HG03354 (cell line): ENCODE measurements at regions not wholly inside any gene's neighbourhood (a gene's known extent, or its start where the extent isn't known, plus 50 kb on each side); places are given as distances from the start of the nearest gene placed in this dataset.

Source experiments
- ATAC-seq: cut with Tn5 transposase; IDR thresholded peaks from one replicate; pipeline ENCODE4 v1.9.1; 2021; ENCODE audit warnings: mild to moderate bottlenecking; ENCODE audit not compliant: unreplicated experiment, poor library complexity, severe bottlenecking

GRCh38 chr5:123809594-123810221 is 297.7 kb downstream of the CSNK1G3 start:
- no peak for ATAC-seq

GRCh38 chr5:123808461-123809380 is 296.7 kb downstream of the CSNK1G3 start:
- no peak for ATAC-seq

GRCh38 chr5:123807177-123807945 is 295.4 kb downstream of the CSNK1G3 start:
- ATAC-seq, result no peak

- no peak for ATAC-seq
These were observed 294.7 kb downstream of the CSNK1G3 start for GRCh38 chr5:123806644-123807043.

- ATAC-seq, result no peak
These were observed 293.3 kb downstream of the CSNK1G3 start for GRCh38 chr5:123805300-123805699.

- ATAC-seq, result no peak
These were observed 291.4 kb downstream of the CSNK1G3 start for GRCh38 chr5:123803359-123803758.

GRCh38 chr5:123802298-123802951 is 290.4 kb downstream of the CSNK1G3 start:
- no peak for ATAC-seq

GRCh38 chr5:123800640-123801039 is 288.7 kb downstream of the CSNK1G3 start:
- ATAC-seq, result no peak

GRCh38 chr5:123795688-123796087 is 283.7 kb downstream of the CSNK1G3 start:
- ATAC-seq, result no peak

GRCh38 chr5:123790226-123790625 is 278.2 kb downstream of the CSNK1G3 start:
- ATAC-seq, result no peak

GRCh38 chr5:123787635-123788034 is 275.7 kb downstream of the CSNK1G3 start:
- ATAC-seq, result no peak

GRCh38 chr5:123787136-123787535 is 275.2 kb downstream of the CSNK1G3 start:
- no peak for ATAC-seq

- ATAC-seq, result no peak
These were observed 274.4 kb downstream of the CSNK1G3 start for GRCh38 chr5:123786411-123786810.

- ATAC-seq, result no peak
These were observed 273.4 kb downstream of the CSNK1G3 start for GRCh38 chr5:123785162-123786071.

GRCh38 chr5:123783421-123783820 is 271.4 kb downstream of the CSNK1G3 start:
- ATAC-seq, result no peak

GRCh38 chr5:123778641-123779040 is 266.7 kb downstream of the CSNK1G3 start:
- no peak for ATAC-seq

- no peak for ATAC-seq
These were observed 264.8 kb downstream of the CSNK1G3 start for GRCh38 chr5:123776761-123777160.

- ATAC-seq, result no peak
These were observed 259.7 kb downstream of the CSNK1G3 start for GRCh38 chr5:123771715-123772114.

- ATAC-seq, result no peak
These were observed 251.2 kb downstream of the CSNK1G3 start for GRCh38 chr5:123763201-123763600.
